ENCODE measurements at regions not wholly inside any gene's neighbourhood (a gene's known extent, or its start where the extent isn't known, plus 50 kb on each side); places are given as distances from the start of the nearest gene placed in this dataset.

- DNase-seq (ENCODE audit: low read depth): no peak
Measured at GRCh38 chr9:78502566-78502965, 205.6 kb downstream of the PSAT1 start.

- DNase-seq (ENCODE audit: low read depth): no peak
Measured at GRCh38 chr9:78505546-78505945, 208.6 kb downstream of the PSAT1 start.

- DNase-seq (ENCODE audit: low read depth): no peak
Measured at GRCh38 chr9:78507037-78507436, 210.1 kb downstream of the PSAT1 start.

DNA sequence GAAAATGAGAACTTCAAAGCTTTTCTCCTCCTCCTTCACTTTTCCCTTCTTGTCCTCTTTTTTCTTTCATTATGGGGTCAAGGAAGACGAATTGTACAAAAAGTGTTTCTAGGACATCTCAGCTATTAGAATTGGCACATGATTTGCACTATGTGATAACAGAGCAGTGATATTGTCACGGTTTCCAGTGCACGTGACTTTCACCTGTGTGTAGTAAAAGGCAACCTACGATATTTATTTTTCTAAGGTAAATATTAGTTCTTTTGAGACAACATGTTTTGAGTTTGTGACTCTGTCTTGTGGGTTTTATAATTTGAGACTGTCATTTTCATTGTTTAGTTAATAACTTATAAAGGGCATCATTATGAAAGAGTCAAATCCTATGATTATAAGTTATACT, 213.1 kb downstream of the PSAT1 start:
- DNase-seq (ENCODE audit: low read depth): no peak

- DNase-seq (ENCODE audit: low read depth): no peak
Measured at GRCh38 chr9:78515108-78515507, 218.2 kb downstream of the PSAT1 start.

GRCh38 chr9:78519786-78520185, 222.9 kb downstream of the PSAT1 start:
- no peak for DNase-seq (ENCODE audit: low read depth)

GRCh38 chr9:78521680-78522079, 224.8 kb downstream of the PSAT1 start:
- DNase-seq (ENCODE audit: low read depth): no peak

DNA sequence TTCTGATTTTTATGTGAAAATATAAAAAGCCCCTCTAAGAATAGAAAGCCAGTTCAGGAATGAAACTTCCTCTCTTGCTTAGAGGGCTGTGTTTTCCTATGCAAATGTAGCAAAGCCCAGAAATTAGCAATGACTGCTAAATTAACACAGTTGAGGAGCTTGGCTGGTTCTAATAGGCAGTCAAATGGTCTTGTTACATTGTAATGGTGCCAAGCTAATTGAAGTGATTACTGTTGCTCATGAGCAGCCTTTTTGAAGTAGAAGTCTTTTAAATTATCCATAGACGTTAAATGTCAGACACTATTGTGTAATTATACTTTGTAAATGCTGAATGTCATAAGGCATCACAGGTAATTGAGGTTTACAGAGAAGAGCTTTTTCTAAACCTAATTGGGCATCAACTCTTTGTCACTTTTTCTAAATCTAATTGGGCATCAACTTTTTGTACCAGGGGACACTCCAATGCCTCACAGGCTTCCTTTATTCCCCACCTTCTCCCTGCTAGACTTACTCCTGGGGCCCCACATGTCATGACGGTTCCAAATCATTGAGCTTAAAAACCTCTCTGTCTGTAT, 229.1 kb downstream of the PSAT1 start:
- no peak for DNase-seq (ENCODE audit: low read depth)

- DNase-seq (ENCODE audit: low read depth): no peak
Measured at GRCh38 chr9:78533500-78533899, 236.6 kb downstream of the PSAT1 start.

- no peak for DNase-seq (ENCODE audit: low read depth)
Measured at GRCh38 chr9:78539188-78539587, 242.3 kb downstream of the PSAT1 start.

DNA sequence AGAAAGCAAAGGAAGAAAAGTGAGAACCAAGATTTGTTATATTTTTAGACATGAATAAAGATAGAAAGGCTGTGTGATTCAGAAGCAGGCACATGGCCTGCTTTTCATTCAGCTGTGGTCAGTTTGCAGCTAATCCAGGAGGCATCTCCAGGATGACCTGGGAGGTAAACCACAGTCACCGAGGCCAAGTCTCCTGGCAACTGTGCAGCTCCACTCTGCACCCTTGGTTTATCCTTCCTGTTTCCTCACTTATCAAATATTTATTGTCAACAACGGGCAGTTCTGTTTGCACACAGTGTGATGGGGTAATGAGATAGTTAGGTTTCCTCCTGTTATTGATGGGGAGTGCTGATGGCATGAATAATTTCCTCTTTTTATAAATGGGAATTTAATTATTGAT, 243.0 kb downstream of the PSAT1 start:
- no peak for DNase-seq (ENCODE audit: low read depth)

GRCh38 chr9:78541868-78542443, 245.0 kb downstream of the PSAT1 start:
- no peak for DNase-seq (ENCODE audit: low read depth)

DNA sequence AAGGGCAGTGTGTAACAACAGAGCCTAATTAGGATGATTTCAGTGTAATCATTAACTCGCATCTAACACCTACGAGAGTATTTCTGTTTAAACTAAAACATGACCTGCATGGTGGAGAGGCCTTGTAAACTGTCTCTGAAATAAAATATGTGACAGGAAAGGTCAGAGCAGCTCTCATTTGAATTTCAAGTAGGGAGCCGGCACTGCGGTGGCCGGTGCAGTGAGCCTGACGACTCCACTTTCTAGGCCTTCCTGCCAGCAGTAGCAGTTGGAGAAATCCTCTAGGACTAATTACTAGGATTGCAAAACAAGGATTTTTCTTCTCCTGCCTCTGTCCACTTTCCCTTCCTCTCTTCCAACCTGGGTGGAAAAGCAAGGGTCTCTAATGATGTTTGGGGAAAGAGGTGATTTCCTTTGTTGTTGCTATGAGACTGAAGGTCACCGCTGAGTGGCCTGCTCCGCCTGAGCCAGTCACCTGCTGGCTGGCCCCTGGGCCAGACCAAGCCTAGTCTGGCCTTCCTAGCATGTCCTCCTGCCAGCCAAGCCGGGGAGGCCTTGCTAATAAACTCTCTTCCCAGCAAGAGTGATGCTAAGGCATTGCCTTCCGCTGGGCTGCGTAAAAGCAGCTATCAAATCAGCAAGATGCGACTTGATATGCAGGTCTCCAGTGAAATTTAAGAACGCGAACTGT, 245.7 kb downstream of the PSAT1 start:
- no peak for DNase-seq (ENCODE audit: low read depth)

GRCh38 chr9:78543353-78543752, 246.4 kb downstream of the PSAT1 start:
- no peak for DNase-seq (ENCODE audit: low read depth)

DNA sequence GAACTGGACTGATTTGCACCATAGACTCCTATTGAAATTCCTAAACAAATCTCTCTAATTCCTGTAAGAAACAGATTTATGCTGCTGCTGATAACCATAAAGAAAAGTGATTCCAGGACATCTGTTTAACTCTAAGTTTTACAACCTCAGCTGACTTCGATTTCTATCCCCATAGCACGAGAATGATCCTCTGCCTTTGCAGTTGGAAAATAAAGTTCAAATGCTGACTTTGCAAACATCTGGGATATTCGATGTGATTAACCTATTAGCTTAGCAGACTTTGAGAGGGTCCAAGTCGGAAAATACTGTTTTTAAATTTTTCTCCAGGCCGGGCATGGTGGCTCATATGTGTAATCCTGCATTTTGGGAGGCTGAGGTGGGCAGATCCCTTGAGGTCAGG, 247.3 kb downstream of the PSAT1 start:
- no peak for DNase-seq (ENCODE audit: low read depth)

DNA sequence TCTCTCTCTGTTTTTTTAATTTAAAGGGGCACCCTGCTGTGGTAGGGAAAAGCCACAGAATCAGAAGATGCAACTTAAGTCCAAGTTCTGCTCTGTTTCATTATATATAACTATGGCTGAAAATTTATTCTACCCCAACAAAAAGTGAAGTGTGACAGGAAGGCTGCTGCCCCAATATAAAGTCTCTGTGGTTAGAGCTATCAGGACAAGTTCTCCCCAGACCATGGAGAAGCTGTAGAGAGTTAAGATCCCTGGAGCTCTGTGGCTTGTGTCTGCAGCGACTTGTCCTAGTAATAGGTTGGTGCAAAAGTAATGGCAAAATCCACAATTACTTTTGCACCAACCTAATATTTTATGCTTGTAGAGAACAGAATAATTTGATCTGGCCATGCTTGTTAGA, 250.9 kb downstream of the PSAT1 start:
- DNase-seq (ENCODE audit: low read depth): no peak

DNA sequence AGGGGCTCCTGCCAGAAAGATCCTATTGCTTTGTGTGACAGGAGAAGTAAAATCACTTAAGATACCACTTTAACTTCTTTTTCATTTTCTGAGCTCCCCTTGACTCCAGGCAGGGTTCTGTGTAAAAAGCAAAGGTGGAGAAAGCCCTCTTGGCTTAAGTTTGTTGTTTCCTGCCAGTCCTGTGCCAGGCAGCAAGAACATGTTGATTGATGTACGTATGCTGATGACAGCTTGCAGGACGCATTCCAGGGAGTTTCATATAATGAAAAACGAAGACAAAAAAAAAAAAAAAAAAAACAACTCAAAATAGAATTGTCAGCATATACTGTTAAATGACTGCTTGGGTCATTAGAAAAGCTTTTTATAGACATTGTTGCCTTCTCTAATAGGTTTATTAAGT, 251.7 kb downstream of the PSAT1 start:
- no peak for DNase-seq (ENCODE audit: low read depth)

- DNase-seq (ENCODE audit: low read depth): no peak
Measured at GRCh38 chr9:78549711-78550110, 252.8 kb downstream of the PSAT1 start.

GRCh38 chr9:78552802-78553201, 255.9 kb downstream of the PSAT1 start:
- DNase-seq (ENCODE audit: low read depth): no peak

DNA sequence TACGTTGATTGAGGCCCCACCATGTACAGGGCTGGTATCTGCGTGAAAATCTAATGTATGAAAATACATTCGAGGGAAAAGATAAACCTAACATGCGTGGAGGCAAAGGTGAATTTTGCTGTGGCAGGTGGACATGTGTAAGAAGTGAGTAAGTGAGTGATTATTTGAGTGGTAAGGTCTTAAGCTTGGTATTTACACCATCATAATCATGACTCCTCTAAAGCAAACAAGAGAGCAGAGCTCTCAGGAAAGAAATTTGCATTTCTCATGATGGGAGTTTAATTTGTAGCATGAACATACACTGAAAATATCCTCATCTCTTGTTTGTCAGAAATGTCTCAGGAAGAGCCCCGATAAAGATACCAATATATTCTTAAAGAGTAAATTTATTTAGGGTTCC, 260.6 kb downstream of the PSAT1 start:
- DNase-seq (ENCODE audit: low read depth): no peak

DNA sequence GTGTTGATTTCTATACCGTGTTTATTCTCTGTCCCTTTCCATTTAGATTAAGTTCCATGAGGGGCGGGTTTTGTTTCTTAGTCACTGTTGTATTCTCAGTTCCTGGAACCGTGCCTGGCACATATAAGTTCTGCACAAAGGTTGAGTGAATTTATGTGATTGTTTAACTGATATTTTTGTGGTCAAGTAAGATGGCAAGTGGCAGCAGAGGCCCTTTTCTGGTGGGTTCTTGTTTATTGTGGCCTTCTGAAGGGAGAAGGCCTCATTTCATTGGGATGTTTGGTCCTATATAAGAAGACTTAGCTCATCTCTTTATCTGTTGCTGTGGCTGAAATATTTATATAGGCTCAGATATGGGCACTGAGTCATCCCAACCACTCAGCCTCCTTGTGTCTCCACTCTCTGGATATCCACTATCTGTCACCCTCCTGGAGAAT, 262.5 kb downstream of the PSAT1 start:
- DNase-seq (ENCODE audit: low read depth): no peak

DNA sequence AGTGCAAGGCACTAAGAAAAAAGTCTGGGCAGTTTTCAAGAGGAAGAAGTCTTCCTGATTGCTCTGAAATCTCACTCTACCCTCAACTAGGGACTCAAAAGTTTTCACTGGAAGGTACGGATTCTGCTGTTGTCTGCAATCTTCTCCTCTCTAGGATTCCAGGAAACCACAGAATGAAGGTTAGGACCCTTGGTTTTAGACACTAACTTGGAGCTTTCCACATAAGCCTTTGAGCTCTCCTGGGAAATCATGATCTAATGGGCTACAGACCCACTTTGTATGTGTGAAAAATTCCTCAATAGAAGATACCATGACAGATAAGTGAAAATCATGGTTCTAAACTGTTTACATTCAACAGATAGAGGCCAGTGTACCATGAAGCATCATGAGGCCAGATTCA, 265.1 kb downstream of the PSAT1 start:
- no peak for DNase-seq (ENCODE audit: low read depth)

DNA sequence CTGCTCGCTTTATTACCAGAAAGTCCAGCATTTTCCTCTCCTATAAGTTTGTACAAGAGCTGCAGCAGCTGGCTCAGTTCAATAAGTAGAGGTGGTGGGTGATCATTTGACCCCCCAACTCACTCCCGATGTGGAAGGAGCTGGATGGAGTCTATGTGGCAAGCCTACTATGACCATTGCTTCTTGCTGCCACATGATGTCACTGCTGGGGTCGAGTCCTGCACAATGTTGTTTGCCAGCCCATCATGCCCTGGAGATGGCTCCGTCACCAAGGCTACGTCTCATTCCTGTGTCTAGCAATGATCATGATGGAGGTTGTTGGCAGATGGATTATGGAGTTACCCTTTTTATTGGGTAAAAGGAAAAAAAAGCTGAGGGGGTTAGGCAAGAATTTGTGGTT, 266.3 kb downstream of the PSAT1 start:
- DNase-seq (ENCODE audit: low read depth): no peak

DNA sequence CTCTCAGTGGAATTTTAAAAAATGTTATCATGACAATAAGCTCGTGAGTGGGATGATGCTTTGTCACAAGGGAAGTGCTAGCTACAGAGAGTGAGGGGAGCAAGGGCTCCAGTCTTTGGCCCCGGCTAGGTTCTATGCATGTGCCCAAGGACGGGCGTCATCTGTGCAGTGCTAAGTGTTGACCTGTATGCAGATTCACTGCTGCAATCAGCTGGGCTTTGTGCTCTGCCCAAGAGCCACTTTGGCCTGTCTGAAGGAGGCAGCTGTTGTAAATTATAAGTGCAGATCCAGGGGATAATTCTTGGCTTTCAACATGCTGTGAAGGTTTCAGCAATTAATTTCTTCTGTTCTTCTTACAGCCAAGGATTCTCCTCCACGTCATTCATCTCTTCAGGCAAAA, 268.6 kb downstream of the PSAT1 start:
- no peak for DNase-seq (ENCODE audit: low read depth)
